GM06990 (cell line): ENCODE measurements at regions not wholly inside any gene's neighbourhood (a gene's known extent, or its start where the extent isn't known, plus 50 kb on each side); places are given as distances from the start of the nearest gene placed in this dataset.
"Not testable (repeated sequence)": the region's sequence is repeated elsewhere in the genome, so short reads cannot be mapped to it uniquely, and the experiment has no call there.

ENCODE experiments used
- DNase-seq: peaks from one replicate; pipeline ENCODE4 v3.0.0-alpha.2; 2011; ENCODE audit not compliant: insufficient read length; ENCODE audit errors: extremely low read depth
- H3K27me3 ChIP-seq: replicated peaks from 2 replicates; pipeline ENCODE4 v1.6.0; 2011; ENCODE audit warnings: low read length; ENCODE audit not compliant: control insufficient read depth, insufficient read depth
- H3K36me3 ChIP-seq: 2 replicates; pipeline ENCODE4 v1.5.1; 2011; ENCODE audit warnings: low read length; ENCODE audit not compliant: control insufficient read depth, insufficient read depth
- H3K4me3 ChIP-seq: replicated peaks from 2 replicates; pipeline ENCODE4 v1.5.1; 2011; ENCODE audit warnings: low read depth, mild to moderate bottlenecking, control low read depth, low read length
- TF ChIP-seq, protein P1 (sequence below): IDR thresholded peaks from 2 replicates; pipeline ENCODE4 v1.5.1; 2011; ENCODE audit warnings: low read length, control low read depth, mild to moderate bottlenecking, inconsistent platforms; ENCODE audit not compliant: insufficient read depth, poor library complexity, severe bottlenecking

DNA sequence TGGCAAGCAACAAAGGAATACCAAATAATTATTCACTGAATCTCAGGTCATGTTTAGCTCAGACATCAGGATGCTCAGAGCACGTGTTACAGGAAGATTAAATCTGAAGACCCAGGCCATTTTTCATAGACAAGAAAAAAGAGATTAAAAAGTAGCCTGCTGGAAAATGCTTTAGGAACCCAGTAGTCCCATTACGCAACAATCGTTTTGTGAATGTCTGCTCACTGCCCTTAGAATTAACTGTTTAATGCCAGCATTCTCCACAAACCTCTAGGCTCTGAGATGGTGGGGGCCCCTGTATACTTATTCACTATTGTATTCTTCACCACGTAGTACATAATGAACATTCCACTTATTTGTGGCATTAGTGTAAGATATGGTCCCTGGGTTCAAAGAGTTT lies 154.6 kb upstream of the NYAP2 start:
- no peak for DNase-seq
- Histone ChIP-seq H3K27me3 (no peaks in the 10 kb centered on the region), H3K36me3 (no peaks in the 10 kb centered on the region), H3K4me3 (no peak overlapping the region)
- TF ChIP-seq, protein P1, sequence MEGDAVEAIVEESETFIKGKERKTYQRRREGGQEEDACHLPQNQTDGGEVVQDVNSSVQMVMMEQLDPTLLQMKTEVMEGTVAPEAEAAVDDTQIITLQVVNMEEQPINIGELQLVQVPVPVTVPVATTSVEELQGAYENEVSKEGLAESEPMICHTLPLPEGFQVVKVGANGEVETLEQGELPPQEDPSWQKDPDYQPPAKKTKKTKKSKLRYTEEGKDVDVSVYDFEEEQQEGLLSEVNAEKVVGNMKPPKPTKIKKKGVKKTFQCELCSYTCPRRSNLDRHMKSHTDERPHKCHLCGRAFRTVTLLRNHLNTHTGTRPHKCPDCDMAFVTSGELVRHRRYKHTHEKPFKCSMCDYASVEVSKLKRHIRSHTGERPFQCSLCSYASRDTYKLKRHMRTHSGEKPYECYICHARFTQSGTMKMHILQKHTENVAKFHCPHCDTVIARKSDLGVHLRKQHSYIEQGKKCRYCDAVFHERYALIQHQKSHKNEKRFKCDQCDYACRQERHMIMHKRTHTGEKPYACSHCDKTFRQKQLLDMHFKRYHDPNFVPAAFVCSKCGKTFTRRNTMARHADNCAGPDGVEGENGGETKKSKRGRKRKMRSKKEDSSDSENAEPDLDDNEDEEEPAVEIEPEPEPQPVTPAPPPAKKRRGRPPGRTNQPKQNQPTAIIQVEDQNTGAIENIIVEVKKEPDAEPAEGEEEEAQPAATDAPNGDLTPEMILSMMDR: no peak

DNA sequence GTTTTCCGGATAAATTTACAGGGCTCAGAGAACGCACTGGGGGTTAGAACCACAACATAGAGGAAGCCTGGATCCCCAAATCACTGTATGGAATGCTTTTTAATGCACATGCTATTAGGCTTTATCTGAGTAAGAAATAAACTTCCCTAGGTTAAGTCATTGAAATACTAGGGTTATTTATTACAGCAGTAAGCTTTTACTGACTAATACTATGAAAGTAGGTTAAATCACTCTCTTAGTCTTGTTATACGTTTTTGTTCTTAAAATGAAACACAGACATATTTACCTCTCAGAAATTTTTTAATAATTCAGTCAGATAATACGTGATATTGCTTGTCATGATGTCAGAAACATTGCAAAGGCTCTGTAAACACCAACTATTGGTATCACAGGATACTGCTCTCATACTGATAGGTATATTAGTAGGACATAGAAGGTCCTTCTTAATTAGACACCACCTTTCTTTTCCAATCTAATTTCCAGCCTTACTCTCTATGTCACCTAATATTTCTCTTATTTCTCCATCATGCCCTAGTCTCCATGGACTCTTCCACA lies 162.7 kb upstream of the NYAP2 start:
- TF ChIP-seq, protein P1: no peak
- Histone ChIP-seq H3K27me3 (no peaks in the 10 kb centered on the region), H3K36me3 (no peaks in the 10 kb centered on the region), H3K4me3 (no peak overlapping the region)
- no peak for DNase-seq

DNA sequence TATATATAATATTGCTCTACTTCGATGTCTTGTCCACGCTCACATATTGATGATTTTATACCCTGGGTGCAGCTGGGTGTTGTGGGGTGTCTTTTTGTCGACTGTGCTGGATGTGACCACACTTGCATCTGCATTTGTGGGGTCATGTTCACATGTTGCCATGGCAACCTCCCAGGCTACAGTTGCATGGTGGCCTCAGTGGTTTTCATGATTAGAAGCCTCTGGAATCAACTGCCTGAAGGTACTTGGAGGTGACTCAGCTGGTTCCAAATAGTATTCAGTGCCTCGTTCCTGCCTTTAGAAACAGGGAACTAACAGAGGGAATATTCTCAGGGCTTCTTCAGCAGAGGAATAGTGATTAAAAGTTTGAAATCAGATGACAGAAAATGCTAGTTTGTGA lies 166.3 kb upstream of the NYAP2 start:
- no peak for DNase-seq
- TF ChIP-seq, protein P1: no peak

GRCh38 chr2:225231900-225232299 lies 167.6 kb upstream of the NYAP2 start:
- no peak overlapping the region for H3K4me3 ChIP-seq
- TF ChIP-seq, protein P1: no peak
- no peak for DNase-seq
- no peaks in the 10 kb centered on the region for H3K27me3 ChIP-seq
- no peaks in the 10 kb centered on the region for H3K36me3 ChIP-seq

More for the DNA sequence above, 166.3 kb upstream of the NYAP2 start:
- Histone ChIP-seq H3K27me3 (no peaks in the 10 kb centered on the region), H3K4me3 (no peak overlapping the region), H3K36me3 (no peaks in the 10 kb centered on the region)

DNA sequence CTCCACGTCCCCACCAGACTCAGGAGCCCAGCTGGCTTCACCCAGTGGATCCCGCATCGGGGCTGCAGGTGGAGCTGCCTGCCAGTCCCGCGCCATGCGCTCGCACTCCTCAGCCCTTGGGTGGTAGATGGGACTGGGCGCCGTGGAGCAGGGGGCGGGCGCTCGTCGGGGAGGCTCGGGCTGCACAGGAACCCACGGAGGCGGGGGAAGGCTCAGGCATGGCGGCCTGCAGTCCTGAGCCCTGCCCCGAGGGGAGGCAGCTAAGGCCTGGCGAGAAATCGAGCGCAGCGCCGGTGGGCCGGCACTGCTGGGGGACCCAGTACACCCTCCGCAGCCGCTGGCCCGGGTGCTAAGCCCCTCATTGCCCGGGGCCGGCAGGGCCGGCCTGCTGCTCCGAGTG lies 170.2 kb upstream of the NYAP2 start:
- not testable (repeated sequence) for DNase-seq, H3K4me3 ChIP-seq, H3K27me3 ChIP-seq, H3K36me3 ChIP-seq

DNA sequence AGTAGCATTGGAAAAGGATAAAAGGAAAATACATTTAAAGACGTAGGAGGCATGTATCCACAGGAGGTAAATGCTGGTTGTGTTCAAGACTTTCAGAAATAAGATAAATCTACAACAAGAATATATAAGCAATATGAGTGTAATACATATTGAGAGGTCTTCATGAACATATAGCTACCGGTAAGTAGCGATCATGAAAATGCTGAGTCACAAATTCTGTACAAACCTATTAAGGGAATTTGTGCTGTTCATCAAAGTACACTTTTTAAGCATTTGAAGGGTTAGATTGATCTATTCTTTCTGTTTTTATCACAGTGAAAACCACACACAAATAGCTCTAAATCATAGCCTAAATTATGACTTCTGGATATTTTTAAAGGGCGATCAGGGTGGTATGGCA lies 173.1 kb upstream of the NYAP2 start:
- no peak for DNase-seq
- TF ChIP-seq, protein P1: no peak
- Histone ChIP-seq H3K36me3 (no peaks in the 10 kb centered on the region), H3K4me3 (no peak overlapping the region), H3K27me3 (no peaks in the 10 kb centered on the region)
